ENCODE measurements at regions not wholly inside any gene's neighbourhood (a gene's known extent, or its start where the extent isn't known, plus 50 kb on each side); places are given as distances from the start of the nearest gene placed in this dataset.
A peak's percentile ranks its signal among the peaks of the same experiment; 100 is the strongest.

- peaks cover 21 to 72% (median 57%) of the 10 kb centered on the region in 4 donors for H3K4me1 ChIP-seq (ENCODE audit: control insufficient read depth in 4 of 4, insufficient read depth in 4 of 4, low read length in 3 of 4)
- DNase-seq (ENCODE audit: low spot score): no peak
- H3K9me3 ChIP-seq (ENCODE audit: control insufficient read depth in 4 of 4, low read length in 3 of 4): no peaks in the 10 kb centered on the region
- peak overlapping the region; percentile 95 to 99 for H3K27ac ChIP-seq (ENCODE audit: low read depth in 1 of 2, low read length in 2 of 2)
- 33% methylated on average over 13 of the region's 13 CpGs for WGBS
- TF ChIP-seq GABPA (IDR thresholded peaks at IDR 0.05 in 1 of 2, conservative IDR thresholded peaks at IDR 0.05 in 1 of 2): peak in 1 of 2 donors; percentile 65
- peak; percentile 69 to 85 for TF ChIP-seq HNF4A (conservative IDR thresholded peaks at IDR 0.05)
- peak; percentile 98 for TF ChIP-seq SP1 (IDR thresholded peaks at IDR 0.05)
- peak; percentile 71 for TF ChIP-seq ATF3 (IDR thresholded peaks at IDR 0.05)
- peak; percentile 94 for TF ChIP-seq REST (IDR thresholded peaks at IDR 0.05)
- peak; percentile 94 for TF ChIP-seq MAX (IDR thresholded peaks at IDR 0.05)
- peak; percentile 92 for TF ChIP-seq FOXA1 (IDR thresholded peaks at IDR 0.05)
- no peak for TF ChIP-seq YY1 (IDR thresholded peaks at IDR 0.05)
- TF ChIP-seq NR2F2 (IDR thresholded peaks at IDR 0.05): peak; percentile 52
- peak; percentile 87 to 96 for TF ChIP-seq RXRA (IDR thresholded peaks at IDR 0.05)
- peak; percentile 33 to 91 for TF ChIP-seq EGR1 (IDR thresholded peaks at IDR 0.05; ENCODE audit: low read depth in 2 of 2)
- TF ChIP-seq RAD21 (IDR thresholded peaks at IDR 0.05): peak; percentile 67 to 68
- no peak for TF ChIP-seq HNF4G (IDR thresholded peaks at IDR 0.05)
- TF ChIP-seq FOXA2 (IDR thresholded peaks at IDR 0.05): peak; percentile 80
- TF ChIP-seq TAF1 (conservative IDR thresholded peaks at IDR 0.05): peak; percentile 15
- peak; percentile 86 for TF ChIP-seq ZBTB33 (IDR thresholded peaks at IDR 0.05)
- peak; percentile 77 to 87 for TF ChIP-seq JUND (IDR thresholded peaks at IDR 0.05)
- TF ChIP-seq CTCF (IDR thresholded peaks at IDR 0.05; ENCODE audit: low read depth, low read length, missing input control): no peak
- no peaks in the 10 kb centered on the region for H3K27me3 ChIP-seq (ENCODE audit: control insufficient read depth in 4 of 4, insufficient read depth in 4 of 4, low read length in 3 of 4)
- H3K36me3 ChIP-seq (ENCODE audit: control insufficient read depth in 4 of 4, insufficient read depth in 3 of 4, low read depth in 1 of 4, low read length in 3 of 4): no peaks in the 10 kb centered on the region
- peak overlapping the region; percentile 44 to 54 (median 48) for H3K4me3 ChIP-seq (ENCODE audit: low read depth in 1 of 3, low read length in 3 of 3)
- H3K9ac ChIP-seq (ENCODE audit: low read depth in 1 of 2, low read length in 2 of 2): peak overlapping the region; percentile 86 to 98
These were observed 55.9 kb upstream of the RNU6ATAC start for GRCh38 chr9:134220311-134220710.
